Neural cell (in vitro differentiated cells): ENCODE measurements at regions not wholly inside any gene's neighbourhood (a gene's known extent, or its start where the extent isn't known, plus 50 kb on each side); places are given as distances from the start of the nearest gene placed in this dataset.

Experiments
- H2AFZ ChIP-seq: fragments of 200-600, 300-800 bp; sonication (generic), shearing (Covaris generic); 2 replicates; pipeline ENCODE4 v1.6.0; 2014; ENCODE audit warnings: low read depth, mild to moderate bottlenecking, antibody characterized with exemption, low read length, moderate library complexity
- H3F3A ChIP-seq: fragments of 200-600 bp; shearing (Covaris generic); 2 replicates; pipeline ENCODE4 v1.6.1; 2016; ENCODE audit warnings: mild to moderate bottlenecking, moderate library complexity, mixed read lengths, antibody characterized with exemption, low read length; ENCODE audit not compliant: insufficient read depth, poor library complexity, severe bottlenecking
- H3K27ac ChIP-seq: fragments of 200-600, 300-800 bp; sonication (generic), shearing (Covaris generic); 2 replicates; pipeline ENCODE4 v1.5.1; 2014; ENCODE audit warnings: mild to moderate bottlenecking, low read length, moderate library complexity
- H3K27me3 ChIP-seq: fragments of 300-800, 200-600 bp; sonication (generic), shearing (Covaris generic); 2 replicates; pipeline ENCODE4 v1.6.0; 2014; ENCODE audit warnings: mild to moderate bottlenecking, low read depth, low read length, moderate library complexity; ENCODE audit not compliant: insufficient read depth
- H3K36me3 ChIP-seq: fragments of 300-800, 200-600 bp; sonication (generic), shearing (Covaris generic); 2 replicates; pipeline ENCODE4 v1.5.1; 2014; ENCODE audit warnings: mild to moderate bottlenecking, antibody characterized with exemption, low read length, moderate library complexity; ENCODE audit not compliant: insufficient read depth
- H3K4me2 ChIP-seq: fragments of 300-800, 200-600 bp; sonication (generic), shearing (Covaris generic); 2 replicates; pipeline ENCODE4 v1.6.0; 2014; ENCODE audit warnings: mild to moderate bottlenecking, low read length
- H3K4me3 ChIP-seq: fragments of 300-800, 200-600 bp; sonication (generic), shearing (Covaris generic); 2 replicates; pipeline ENCODE4 v1.5.1; 2014; ENCODE audit warnings: mild to moderate bottlenecking, low read length, moderate library complexity
- H3K79me2 ChIP-seq: fragments of 200-600 bp; shearing (Covaris generic); replicated peaks from 2 replicates; pipeline ENCODE4 v1.6.0; 2014; ENCODE audit warnings: mild to moderate bottlenecking, low read length, moderate library complexity; ENCODE audit not compliant: insufficient read depth
- H3K9ac ChIP-seq: fragments of 300-800, 200-600 bp; sonication (generic), shearing (Covaris generic); 2 replicates; pipeline ENCODE4 v1.6.1; 2016; ENCODE audit warnings: mild to moderate bottlenecking, low read length, mixed read lengths
- H3K9me2 ChIP-seq: fragments of 200-600 bp; shearing (Covaris generic); 2 replicates; pipeline ENCODE4 v1.6.1; 2016; ENCODE audit warnings: mild to moderate bottlenecking, low read length, mixed read lengths; ENCODE audit not compliant: insufficient read depth
- H3K9me3 ChIP-seq: fragments of 200-600, 300-800 bp; sonication (generic), shearing (Covaris generic); 2 replicates; pipeline ENCODE4 v1.6.1; 2016; ENCODE audit warnings: mild to moderate bottlenecking, mixed run types, low read length, moderate library complexity, mixed read lengths
- H4K20me1 ChIP-seq: fragments of 200-600 bp; shearing (Covaris generic); 2 replicates; pipeline ENCODE4 v1.6.1; 2016; ENCODE audit warnings: mild to moderate bottlenecking, mixed run types; ENCODE audit not compliant: insufficient read depth
- EP300 ChIP-seq: fragments of 450-650 bp; conservative IDR thresholded peaks from 2 replicates; pipeline ENCODE4 v1.6.1; 2014; ENCODE audit warnings: antibody characterized with exemption, mild to moderate bottlenecking, moderate library complexity; ENCODE audit not compliant: poor library complexity, severe bottlenecking
- EZH2 ChIP-seq: fragments of 200-600, 300-800 bp; shearing (Covaris generic), sonication (generic); IDR thresholded peaks from 2 replicates; pipeline ENCODE4 v1.6.1; 2014; ENCODE audit warnings: antibody characterized with exemption, low read length, borderline replicate concordance, mild to moderate bottlenecking; ENCODE audit not compliant: insufficient read depth, poor library complexity, severe bottlenecking
- MXI1 ChIP-seq: fragments of 450-650 bp; conservative IDR thresholded peaks from 2 replicates; pipeline ENCODE4 v1.6.1; 2014; ENCODE audit warnings: antibody characterized with exemption, mild to moderate bottlenecking; ENCODE audit not compliant: poor library complexity, severe bottlenecking
- POLR2AphosphoS5 ChIP-seq: IDR thresholded peaks from 2 replicates; pipeline ENCODE4 v1.6.1; 2012
- RAD21 ChIP-seq: fragments of 450-650 bp; conservative IDR thresholded peaks from 2 replicates; pipeline ENCODE4 v1.6.1; 2014; ENCODE audit warnings: antibody characterized with exemption, mild to moderate bottlenecking, moderate library complexity
- SMC3 ChIP-seq: fragments of 450-650 bp; conservative IDR thresholded peaks from 2 replicates; pipeline ENCODE4 v1.6.1; 2014; ENCODE audit warnings: antibody characterized with exemption, mild to moderate bottlenecking, moderate library complexity; ENCODE audit not compliant: poor library complexity
- TAF1 ChIP-seq: IDR thresholded peaks from 2 replicates; pipeline ENCODE4 v1.6.1; 2012; ENCODE audit warnings: low read depth
- TF ChIP-seq, protein P1 (sequence below): fragments of 450-650 bp; IDR thresholded peaks from 2 replicates; pipeline ENCODE4 v1.5.1; 2014; ENCODE audit warnings: antibody characterized with exemption, mild to moderate bottlenecking, moderate library complexity; ENCODE audit not compliant: poor library complexity, severe bottlenecking
- TF ChIP-seq, protein P2 (sequence below): IDR thresholded peaks from 2 replicates; pipeline ENCODE4 v1.6.1; 2012; ENCODE audit warnings: borderline replicate concordance

DNA sequence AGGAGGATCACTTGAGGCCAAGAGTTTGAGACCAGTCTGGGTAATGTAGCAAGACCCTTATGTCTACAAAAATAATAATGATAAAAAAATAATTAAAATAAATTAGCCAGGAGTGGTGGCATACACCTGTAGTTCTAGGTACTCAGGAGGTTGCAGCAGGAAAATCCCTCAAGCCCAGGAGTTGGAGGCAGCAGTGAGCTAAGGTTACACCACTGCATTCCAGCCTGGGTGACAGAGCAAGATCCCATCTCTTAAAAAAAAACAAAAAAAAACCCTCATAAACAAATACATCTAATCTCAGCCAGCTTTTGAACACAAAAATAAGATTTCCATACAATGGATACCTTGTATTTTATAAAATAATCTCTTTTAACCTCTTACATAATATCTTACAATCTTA lies 363.3 kb upstream of the KLF4 start:
- no peaks in the 10 kb centered on the region for H4K20me1 ChIP-seq
- no peak for TF ChIP-seq MXI1

DNA sequence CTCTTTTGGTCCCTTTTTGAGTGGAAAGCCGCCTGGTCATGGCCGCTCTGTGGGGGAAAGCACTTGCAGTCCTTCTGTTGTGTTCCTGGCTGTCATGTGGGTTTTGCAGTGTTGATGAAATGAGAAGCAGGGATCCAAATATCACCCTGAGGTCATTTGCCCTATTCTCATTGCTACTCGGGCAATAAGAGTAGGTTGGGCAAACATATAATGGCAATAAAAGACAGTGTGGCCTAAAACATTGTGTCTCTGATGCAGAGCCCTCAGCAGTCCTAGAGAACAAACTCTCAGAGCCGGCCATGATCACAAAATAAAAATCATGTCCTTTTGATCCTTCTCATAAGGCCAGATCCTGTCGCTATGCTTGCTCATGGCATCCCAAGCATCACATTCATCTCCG lies 361.1 kb upstream of the KLF4 start:
- Histone ChIP-seq H3K9me2 (no peaks in the 10 kb centered on the region), H4K20me1 (no peaks in the 10 kb centered on the region), H3K27me3 (no peaks in the 10 kb centered on the region), H3K9me3 (no peaks in the 10 kb centered on the region), H2AFZ (no peak overlapping the region), H3K4me3 (no peak overlapping the region), H3K27ac (no peak overlapping the region), H3F3A (no peaks in the 10 kb centered on the region), H3K79me2 (no peaks in the 10 kb centered on the region), H3K9ac (no peak overlapping the region), H3K36me3 (no peaks in the 10 kb centered on the region), H3K4me2 (no peak overlapping the region)
- no peak for TF ChIP-seq RAD21
- no peak for TF ChIP-seq EZH2
- TF ChIP-seq, protein P1, sequence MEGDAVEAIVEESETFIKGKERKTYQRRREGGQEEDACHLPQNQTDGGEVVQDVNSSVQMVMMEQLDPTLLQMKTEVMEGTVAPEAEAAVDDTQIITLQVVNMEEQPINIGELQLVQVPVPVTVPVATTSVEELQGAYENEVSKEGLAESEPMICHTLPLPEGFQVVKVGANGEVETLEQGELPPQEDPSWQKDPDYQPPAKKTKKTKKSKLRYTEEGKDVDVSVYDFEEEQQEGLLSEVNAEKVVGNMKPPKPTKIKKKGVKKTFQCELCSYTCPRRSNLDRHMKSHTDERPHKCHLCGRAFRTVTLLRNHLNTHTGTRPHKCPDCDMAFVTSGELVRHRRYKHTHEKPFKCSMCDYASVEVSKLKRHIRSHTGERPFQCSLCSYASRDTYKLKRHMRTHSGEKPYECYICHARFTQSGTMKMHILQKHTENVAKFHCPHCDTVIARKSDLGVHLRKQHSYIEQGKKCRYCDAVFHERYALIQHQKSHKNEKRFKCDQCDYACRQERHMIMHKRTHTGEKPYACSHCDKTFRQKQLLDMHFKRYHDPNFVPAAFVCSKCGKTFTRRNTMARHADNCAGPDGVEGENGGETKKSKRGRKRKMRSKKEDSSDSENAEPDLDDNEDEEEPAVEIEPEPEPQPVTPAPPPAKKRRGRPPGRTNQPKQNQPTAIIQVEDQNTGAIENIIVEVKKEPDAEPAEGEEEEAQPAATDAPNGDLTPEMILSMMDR: no peak
- TF ChIP-seq MXI1: no peak
- no peak for TF ChIP-seq TAF1
- TF ChIP-seq POLR2AphosphoS5: no peak
- no peak for TF ChIP-seq SMC3
- TF ChIP-seq, protein P2, sequence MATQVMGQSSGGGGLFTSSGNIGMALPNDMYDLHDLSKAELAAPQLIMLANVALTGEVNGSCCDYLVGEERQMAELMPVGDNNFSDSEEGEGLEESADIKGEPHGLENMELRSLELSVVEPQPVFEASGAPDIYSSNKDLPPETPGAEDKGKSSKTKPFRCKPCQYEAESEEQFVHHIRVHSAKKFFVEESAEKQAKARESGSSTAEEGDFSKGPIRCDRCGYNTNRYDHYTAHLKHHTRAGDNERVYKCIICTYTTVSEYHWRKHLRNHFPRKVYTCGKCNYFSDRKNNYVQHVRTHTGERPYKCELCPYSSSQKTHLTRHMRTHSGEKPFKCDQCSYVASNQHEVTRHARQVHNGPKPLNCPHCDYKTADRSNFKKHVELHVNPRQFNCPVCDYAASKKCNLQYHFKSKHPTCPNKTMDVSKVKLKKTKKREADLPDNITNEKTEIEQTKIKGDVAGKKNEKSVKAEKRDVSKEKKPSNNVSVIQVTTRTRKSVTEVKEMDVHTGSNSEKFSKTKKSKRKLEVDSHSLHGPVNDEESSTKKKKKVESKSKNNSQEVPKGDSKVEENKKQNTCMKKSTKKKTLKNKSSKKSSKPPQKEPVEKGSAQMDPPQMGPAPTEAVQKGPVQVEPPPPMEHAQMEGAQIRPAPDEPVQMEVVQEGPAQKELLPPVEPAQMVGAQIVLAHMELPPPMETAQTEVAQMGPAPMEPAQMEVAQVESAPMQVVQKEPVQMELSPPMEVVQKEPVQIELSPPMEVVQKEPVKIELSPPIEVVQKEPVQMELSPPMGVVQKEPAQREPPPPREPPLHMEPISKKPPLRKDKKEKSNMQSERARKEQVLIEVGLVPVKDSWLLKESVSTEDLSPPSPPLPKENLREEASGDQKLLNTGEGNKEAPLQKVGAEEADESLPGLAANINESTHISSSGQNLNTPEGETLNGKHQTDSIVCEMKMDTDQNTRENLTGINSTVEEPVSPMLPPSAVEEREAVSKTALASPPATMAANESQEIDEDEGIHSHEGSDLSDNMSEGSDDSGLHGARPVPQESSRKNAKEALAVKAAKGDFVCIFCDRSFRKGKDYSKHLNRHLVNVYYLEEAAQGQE: no peak
- TF ChIP-seq EP300: no peak

More for the DNA sequence above, 363.3 kb upstream of the KLF4 start:
- Histone ChIP-seq H3K4me3 (no peak overlapping the region), H3K27me3 (no peaks in the 10 kb centered on the region), H2AFZ (no peak overlapping the region), H3K79me2 (no peaks in the 10 kb centered on the region), H3K4me2 (no peak overlapping the region), H3K9ac (no peak overlapping the region), H3F3A (no peaks in the 10 kb centered on the region), H3K36me3 (no peaks in the 10 kb centered on the region), H3K9me2 (no peaks in the 10 kb centered on the region), H3K27ac (no peak overlapping the region), H3K9me3 (no peaks in the 10 kb centered on the region)
